GM19467 (cell line): ENCODE measurements at regions not wholly inside any gene's neighbourhood (a gene's known extent, or its start where the extent isn't known, plus 50 kb on each side); places are given as distances from the start of the nearest gene placed in this dataset.

ENCODE experiments used
- ATAC-seq: cut with Tn5 transposase; IDR thresholded peaks from one replicate; pipeline ENCODE4 v1.9.1; 2021; ENCODE audit warnings: mild to moderate bottlenecking, moderate library complexity; ENCODE audit not compliant: unreplicated experiment

- ATAC-seq, result no peak
These were observed 146.5 kb upstream of the MMADHC start for GRCh38 chr2:149733936-149734685.

- no peak for ATAC-seq
These were observed 145.2 kb upstream of the MMADHC start for GRCh38 chr2:149732730-149733290.

GRCh38 chr2:149732001-149732685 lies 144.6 kb upstream of the MMADHC start:
- ATAC-seq, result no peak

GRCh38 chr2:149731079-149731478 lies 143.5 kb upstream of the MMADHC start:
- no peak for ATAC-seq

- ATAC-seq, result no peak
These were observed 142.0 kb upstream of the MMADHC start for GRCh38 chr2:149729586-149729985.

GRCh38 chr2:149727927-149728326 lies 140.4 kb upstream of the MMADHC start:
- no peak for ATAC-seq

GRCh38 chr2:149725234-149725633 lies 137.7 kb upstream of the MMADHC start:
- no peak for ATAC-seq

DNA sequence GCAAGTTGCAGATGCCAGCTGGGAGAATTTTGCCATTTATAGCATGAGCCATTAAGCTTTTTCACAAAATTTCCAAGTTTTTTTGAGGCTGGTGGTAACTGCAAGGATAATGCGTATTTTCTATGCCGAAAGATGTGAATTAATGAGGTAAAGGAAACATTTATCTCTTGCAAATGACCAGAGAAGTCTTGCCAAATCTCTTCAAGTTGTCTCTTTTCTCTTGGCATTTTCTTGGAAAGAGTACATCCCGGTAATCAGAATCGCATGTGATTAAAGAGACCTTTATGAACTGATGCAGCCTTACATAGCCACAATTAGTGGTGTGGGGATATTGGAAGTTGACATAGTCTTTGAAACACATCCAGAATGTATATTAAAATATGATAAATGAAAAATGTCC lies 136.5 kb upstream of the MMADHC start:
- ATAC-seq, result no peak

DNA sequence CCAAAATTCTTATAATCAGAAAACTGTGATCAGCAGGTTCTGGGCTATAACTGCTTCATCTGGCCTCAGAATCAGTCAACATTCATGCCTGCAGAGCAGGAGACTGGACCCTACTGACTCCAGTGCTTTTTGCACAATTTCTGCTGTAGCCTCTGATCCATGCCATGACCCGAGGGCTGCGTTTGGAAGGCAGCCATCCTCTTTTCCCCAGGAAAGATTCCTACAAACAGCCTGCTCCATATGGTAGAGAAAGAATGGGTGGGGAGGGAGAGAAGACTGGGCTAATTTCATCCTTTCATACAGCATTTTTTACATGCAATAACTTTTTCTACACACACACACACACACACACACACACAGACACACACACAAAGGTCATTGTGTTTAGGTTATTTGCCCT lies 133.0 kb upstream of the MMADHC start:
- no peak for ATAC-seq

GRCh38 chr2:149719695-149720094 lies 132.1 kb upstream of the MMADHC start:
- ATAC-seq, result no peak

GRCh38 chr2:149716687-149717086 lies 129.1 kb upstream of the MMADHC start:
- no peak for ATAC-seq

GRCh38 chr2:149715894-149716293 lies 128.3 kb upstream of the MMADHC start:
- no peak for ATAC-seq

GRCh38 chr2:149715005-149715592 lies 127.5 kb upstream of the MMADHC start:
- ATAC-seq, result no peak

DNA sequence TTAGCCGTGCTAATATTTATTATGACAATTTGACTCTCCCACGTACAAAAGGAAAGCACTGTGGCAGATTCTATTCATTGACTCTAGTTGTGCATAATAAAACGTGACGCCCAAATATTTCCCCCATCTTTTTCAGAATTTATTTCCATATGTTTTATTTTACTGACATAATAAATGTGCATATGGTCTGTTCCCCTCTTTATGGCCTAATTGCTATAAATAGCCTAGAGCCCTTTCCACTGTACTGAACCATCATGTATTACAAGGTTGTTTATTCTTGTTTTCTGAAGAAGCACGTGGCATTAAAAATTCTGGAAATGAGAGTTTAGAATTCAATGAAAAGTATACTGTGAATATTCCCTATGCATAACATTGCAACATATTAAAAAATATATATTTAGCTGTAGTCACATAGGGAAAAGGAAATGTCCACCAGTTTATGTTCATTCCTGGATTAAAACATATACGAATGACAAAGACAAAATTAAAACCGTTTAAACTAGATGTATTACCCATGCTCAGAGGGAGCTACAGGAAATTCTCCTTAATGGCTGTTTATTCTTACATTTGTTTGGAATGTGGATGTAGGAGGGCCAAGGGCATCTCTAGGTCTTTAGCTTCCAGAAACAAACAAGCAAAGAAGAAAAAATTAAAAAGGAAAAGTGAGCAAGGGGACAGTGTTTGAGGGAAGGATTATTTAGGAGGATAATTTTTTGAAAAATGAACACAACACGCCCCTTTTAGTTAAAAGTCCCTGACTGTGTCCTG lies 122.1 kb upstream of the MMADHC start:
- no peak for ATAC-seq

DNA sequence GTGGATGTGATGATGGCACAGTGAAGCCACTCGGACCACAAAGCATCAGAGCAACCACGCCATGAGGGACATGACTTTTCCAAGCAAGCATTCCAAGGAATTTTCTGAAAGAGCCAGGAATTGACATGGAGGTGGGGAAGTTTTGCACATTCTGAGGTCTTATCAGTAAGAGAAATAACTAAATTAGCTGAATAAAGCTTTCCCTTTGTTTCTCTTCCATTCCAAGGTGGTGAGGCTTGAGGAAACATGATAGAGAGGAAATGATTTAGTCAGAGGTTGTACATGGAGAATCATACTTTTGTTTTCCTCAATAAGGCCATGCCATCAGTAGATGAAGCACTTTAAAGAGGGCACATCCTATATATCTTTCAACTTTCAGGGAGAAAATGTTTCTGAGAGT lies 115.7 kb upstream of the MMADHC start:
- ATAC-seq, result no peak

- ATAC-seq, result no peak
These were observed 115.0 kb upstream of the MMADHC start for GRCh38 chr2:149702571-149702970.

GRCh38 chr2:149701241-149701640 lies 113.7 kb upstream of the MMADHC start:
- no peak for ATAC-seq

DNA sequence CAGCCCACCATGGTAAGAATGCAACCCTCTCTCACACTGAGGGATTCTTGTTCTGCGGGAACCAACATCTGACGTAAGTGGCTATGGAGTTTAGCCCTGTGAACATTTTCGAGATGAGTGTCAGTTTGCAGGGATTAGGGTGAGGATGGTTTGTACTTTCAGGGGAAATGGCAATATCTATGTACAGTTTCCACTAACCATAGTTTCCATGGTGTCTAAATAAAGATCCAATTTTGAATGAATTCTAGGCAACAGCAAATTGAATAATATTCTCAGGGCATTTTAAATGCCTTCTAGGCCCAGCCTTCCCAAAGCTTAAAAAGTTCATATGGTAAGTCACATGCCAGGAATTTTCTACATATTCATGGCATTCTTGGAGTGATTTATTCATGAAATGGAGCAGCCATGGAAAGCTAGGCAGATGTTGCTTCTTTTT lies 105.4 kb upstream of the MMADHC start:
- ATAC-seq, result no peak

DNA sequence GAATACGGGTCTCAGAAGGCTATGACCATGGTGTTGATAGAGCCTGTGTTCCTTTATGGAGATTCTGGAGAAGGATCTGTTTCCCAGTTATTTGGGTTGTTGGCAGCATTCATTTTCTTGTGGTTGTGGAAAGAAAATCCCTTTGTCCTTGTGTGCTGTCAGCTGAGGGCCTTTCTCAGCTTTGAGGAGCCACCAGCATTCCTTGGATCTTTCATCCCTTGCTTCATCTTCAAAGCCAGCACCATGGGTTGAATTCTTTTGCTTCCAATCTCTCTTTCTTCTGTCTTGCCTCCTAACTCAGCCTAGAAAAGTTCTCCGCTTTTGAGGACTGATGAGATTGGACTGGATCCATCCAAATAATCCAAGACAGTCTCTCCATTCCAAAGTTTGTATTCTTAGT lies 103.2 kb upstream of the MMADHC start:
- no peak for ATAC-seq

- ATAC-seq, result no peak
These were observed 99.5 kb upstream of the MMADHC start for GRCh38 chr2:149687052-149687427.
